ENCODE measurements at regions not wholly inside any gene's neighbourhood (a gene's known extent, or its start where the extent isn't known, plus 50 kb on each side); places are given as distances from the start of the nearest gene placed in this dataset.

DNA sequence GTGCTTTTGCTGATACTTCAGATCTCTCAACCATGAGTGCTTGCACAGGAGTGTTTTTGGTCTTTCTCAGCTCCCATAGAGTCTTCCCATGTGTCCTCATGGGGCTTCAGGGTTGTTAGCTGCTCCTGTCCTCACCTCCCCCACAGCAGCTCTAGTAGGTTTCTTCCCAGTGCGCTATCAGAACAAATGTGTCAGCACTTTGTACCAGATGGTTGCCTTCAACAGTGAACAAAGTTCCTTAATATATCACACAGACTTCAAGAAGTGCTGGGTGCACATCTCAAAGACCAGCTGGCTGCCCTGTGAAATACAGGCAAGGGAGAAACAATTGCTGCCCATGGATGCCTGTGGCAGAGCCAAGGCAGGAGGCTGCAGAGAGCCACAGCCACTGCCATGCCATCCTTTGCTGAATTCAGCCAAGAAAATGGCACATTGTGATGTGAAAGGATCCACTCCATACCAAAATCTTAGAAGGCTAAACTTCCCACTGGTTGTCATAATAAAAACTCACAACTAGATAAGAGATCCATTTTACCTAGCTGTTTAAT lies 471.3 kb downstream of the C6orf118 start:
- TF ChIP-seq, protein P1, sequence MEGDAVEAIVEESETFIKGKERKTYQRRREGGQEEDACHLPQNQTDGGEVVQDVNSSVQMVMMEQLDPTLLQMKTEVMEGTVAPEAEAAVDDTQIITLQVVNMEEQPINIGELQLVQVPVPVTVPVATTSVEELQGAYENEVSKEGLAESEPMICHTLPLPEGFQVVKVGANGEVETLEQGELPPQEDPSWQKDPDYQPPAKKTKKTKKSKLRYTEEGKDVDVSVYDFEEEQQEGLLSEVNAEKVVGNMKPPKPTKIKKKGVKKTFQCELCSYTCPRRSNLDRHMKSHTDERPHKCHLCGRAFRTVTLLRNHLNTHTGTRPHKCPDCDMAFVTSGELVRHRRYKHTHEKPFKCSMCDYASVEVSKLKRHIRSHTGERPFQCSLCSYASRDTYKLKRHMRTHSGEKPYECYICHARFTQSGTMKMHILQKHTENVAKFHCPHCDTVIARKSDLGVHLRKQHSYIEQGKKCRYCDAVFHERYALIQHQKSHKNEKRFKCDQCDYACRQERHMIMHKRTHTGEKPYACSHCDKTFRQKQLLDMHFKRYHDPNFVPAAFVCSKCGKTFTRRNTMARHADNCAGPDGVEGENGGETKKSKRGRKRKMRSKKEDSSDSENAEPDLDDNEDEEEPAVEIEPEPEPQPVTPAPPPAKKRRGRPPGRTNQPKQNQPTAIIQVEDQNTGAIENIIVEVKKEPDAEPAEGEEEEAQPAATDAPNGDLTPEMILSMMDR (IDR thresholded peaks at IDR 0.05; ENCODE audit: insufficient read depth, low read depth, low read length) = no peak
- no peak for TF ChIP-seq EZH2 (IDR thresholded peaks at IDR 0.05; ENCODE audit: insufficient read depth, low read length)
